Brain microvascular endothelial cell (primary cell): ENCODE measurements at regions not wholly inside any gene's neighbourhood (a gene's known extent, or its start where the extent isn't known, plus 50 kb on each side); places are given as distances from the start of the nearest gene placed in this dataset.

Source experiments
- DNase-seq: peaks from one replicate; pipeline ENCODE4 v3.0.0-alpha.2; 2020
- H3K27ac ChIP-seq: fragments of 250-450 bp; sonication (Bioruptor Pico); 2 replicates; pipeline ENCODE4 v1.5.1; 2020; ENCODE audit warnings: mild to moderate bottlenecking, moderate library complexity
- H3K27me3 ChIP-seq: fragments of 250-450 bp; sonication (Bioruptor Pico); replicated peaks from 2 replicates; pipeline ENCODE4 v1.5.1; 2020; ENCODE audit warnings: mild to moderate bottlenecking
- H3K36me3 ChIP-seq: fragments of 250-450 bp; sonication (Bioruptor Pico); replicated peaks from 2 replicates; pipeline ENCODE4 v1.5.1; 2020; ENCODE audit warnings: mild to moderate bottlenecking
- H3K4me3 ChIP-seq: 2 replicates; pipeline ENCODE4 v1.5.1; 2011; ENCODE audit warnings: low read depth, mild to moderate bottlenecking, control low read depth, low read length, moderate library complexity
- in situ Hi-C: cut with HindIII; loops from 2 replicates; pipeline ENCODE4 v1.10.0; 2017; ENCODE audit warnings: low sequenced_read_pairs, low pct_ligation_motif_present
- TF ChIP-seq, protein P1 (sequence below): IDR thresholded peaks from 2 replicates; pipeline ENCODE4 v1.5.1; 2011; ENCODE audit warnings: low read depth, mild to moderate bottlenecking, moderate library complexity, low read length, control low read depth, inconsistent platforms; ENCODE audit errors: missing control alignments

- H3K27me3 ChIP-seq = no peaks in the 10 kb centered on the region
- no peak overlapping the region for H3K4me3 ChIP-seq
- H3K27ac ChIP-seq = no peak overlapping the region
- in situ Hi-C loops = no loop called here
- no peaks in the 10 kb centered on the region for H3K36me3 ChIP-seq
- TF ChIP-seq, protein P1, sequence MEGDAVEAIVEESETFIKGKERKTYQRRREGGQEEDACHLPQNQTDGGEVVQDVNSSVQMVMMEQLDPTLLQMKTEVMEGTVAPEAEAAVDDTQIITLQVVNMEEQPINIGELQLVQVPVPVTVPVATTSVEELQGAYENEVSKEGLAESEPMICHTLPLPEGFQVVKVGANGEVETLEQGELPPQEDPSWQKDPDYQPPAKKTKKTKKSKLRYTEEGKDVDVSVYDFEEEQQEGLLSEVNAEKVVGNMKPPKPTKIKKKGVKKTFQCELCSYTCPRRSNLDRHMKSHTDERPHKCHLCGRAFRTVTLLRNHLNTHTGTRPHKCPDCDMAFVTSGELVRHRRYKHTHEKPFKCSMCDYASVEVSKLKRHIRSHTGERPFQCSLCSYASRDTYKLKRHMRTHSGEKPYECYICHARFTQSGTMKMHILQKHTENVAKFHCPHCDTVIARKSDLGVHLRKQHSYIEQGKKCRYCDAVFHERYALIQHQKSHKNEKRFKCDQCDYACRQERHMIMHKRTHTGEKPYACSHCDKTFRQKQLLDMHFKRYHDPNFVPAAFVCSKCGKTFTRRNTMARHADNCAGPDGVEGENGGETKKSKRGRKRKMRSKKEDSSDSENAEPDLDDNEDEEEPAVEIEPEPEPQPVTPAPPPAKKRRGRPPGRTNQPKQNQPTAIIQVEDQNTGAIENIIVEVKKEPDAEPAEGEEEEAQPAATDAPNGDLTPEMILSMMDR = no peak
- DNase-seq = no peak
These were observed 622.1 kb upstream of the KIRREL3 start for GRCh38 chr11:127622686-127623085.

DNA sequence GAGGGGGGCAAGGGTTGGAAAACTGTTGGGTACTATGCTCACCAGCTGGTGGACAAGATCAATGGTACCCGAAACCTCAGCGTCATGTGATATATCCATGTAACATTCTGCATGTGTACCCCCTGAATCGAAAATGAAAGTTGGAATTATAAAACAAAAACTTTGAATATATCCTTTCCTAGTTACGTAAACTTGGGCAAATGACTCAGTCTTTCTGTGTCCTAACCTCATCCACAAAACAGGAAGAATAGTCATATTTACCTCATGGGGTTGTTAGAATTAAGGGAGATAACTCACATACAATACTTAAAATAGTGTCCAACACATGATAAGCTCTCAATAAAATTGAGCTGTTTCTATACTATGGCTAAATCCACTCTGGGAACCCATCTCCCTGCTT is 620.1 kb upstream of the KIRREL3 start:
- Histone ChIP-seq H3K36me3 (no peaks in the 10 kb centered on the region), H3K4me3 (no peak overlapping the region), H3K27ac (no peak overlapping the region), H3K27me3 (no peaks in the 10 kb centered on the region)
- in situ Hi-C loops = no loop called here
- DNase-seq = no peak
- TF ChIP-seq, protein P1 = no peak

GRCh38 chr11:127619946-127620345 is 619.4 kb upstream of the KIRREL3 start:
- DNase-seq = no peak
- Histone ChIP-seq H3K27ac (no peak overlapping the region), H3K27me3 (no peaks in the 10 kb centered on the region), H3K4me3 (no peak overlapping the region), H3K36me3 (no peaks in the 10 kb centered on the region)
- TF ChIP-seq, protein P1 = no peak
- in situ Hi-C loops = no loop called here

- no peak overlapping the region for H3K4me3 ChIP-seq
- in situ Hi-C loops = no loop called here
- TF ChIP-seq, protein P1 = no peak
- no peaks in the 10 kb centered on the region for H3K36me3 ChIP-seq
- DNase-seq = no peak
- H3K27ac ChIP-seq = no peak overlapping the region
- no peaks in the 10 kb centered on the region for H3K27me3 ChIP-seq
These were observed 618.2 kb upstream of the KIRREL3 start for GRCh38 chr11:127618721-127619120.

DNA sequence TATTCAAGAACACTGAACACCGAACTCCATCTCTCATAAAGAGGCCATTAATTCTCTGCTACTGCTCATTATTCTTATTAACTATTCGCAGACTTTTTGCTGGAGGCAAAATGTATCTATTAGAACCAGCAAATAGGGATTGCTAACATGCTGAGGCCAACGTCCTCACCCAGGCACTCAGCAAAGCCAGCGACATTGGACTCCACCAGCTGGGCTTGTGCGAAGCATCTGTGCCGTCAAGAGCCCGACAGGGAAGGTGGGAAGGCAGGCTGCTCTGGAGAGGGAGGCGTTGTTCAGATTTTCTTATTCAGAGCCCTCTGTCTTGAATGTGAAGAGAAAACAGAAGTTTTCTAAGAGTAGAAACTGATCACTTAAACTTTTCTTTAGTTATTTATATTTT is 615.6 kb upstream of the KIRREL3 start:
- no peak overlapping the region for H3K4me3 ChIP-seq
- TF ChIP-seq, protein P1 = no peak
- DNase-seq = no peak
- H3K27ac ChIP-seq = no peak overlapping the region
- no peaks in the 10 kb centered on the region for H3K27me3 ChIP-seq
- in situ Hi-C loops = no loop called here
- H3K36me3 ChIP-seq = no peaks in the 10 kb centered on the region

DNA sequence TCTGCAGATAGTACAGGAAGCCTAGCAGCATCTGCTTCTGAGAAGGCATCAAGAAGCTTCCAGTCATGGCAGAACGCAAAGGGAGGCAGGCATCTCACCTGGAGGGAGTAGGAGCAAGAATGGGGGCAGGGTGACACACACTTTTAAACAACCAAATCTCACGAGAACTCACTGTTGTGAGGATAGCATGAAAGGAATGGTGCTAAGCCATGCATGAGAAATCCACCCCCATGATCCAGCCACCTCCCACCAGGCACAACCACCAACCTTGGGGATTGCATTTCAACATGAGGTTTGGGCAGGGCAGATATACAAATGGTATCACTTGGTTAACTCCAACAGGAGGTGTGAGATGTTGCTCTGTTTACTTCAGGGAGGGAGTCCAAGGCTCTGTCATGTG is 612.0 kb upstream of the KIRREL3 start:
- in situ Hi-C loops = no loop called here
- H3K27me3 ChIP-seq = no peaks in the 10 kb centered on the region
- H3K36me3 ChIP-seq = no peaks in the 10 kb centered on the region
- TF ChIP-seq, protein P1 = no peak
- no peak overlapping the region for H3K4me3 ChIP-seq
- no peak overlapping the region for H3K27ac ChIP-seq
- DNase-seq = no peak
